ENCODE measurements at regions not wholly inside any gene's neighbourhood (a gene's known extent, or its start where the extent isn't known, plus 50 kb on each side); places are given as distances from the start of the nearest gene placed in this dataset.

DNA sequence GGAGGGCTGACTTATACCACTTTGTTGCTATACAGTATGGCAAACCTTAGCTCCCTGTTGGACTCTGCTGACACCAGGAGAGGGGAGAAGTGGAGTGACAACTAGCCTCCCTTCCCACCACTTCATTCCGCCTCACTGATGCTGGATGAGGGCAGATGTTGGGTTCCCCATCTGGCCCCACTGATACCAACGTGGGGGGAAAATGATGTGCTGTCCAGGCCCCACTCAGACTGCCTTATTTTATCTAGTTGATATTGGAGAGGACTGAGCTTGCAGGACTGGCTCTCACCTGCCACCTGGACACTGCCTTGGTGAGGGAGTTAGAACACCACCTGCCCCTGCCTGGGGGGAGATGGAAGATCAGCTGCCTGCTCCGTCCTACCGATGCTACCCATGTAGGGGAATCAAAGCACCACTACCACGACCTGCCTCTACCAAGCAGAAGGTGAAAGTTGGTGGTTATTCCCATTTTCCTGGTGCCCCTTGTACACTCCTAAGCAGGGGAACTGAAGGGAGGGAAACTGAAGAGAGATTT, 292.1 kb downstream of the GADD45G start:
- DNase-seq: peak in 1 of 7 donors; percentile 35
- intact Hi-C loops (cut with DNase I): no loop called here
- 90 to 98% (median 94%) methylated on average over 5 of the region's 5 CpGs for WGBS, 4 donors
- Histone ChIP-seq H3K9me3 (replicated peaks in 1 of 3) (no peaks in the 10 kb centered on the region), H3K27me3 (no peaks in the 10 kb centered on the region), H3K27ac (no peak overlapping the region), H3K36me3 (replicated peaks in 1 of 2) (no peaks in the 10 kb centered on the region), H3K4me3 (no peak overlapping the region), H3K4me1 (replicated peaks in 1 of 2) (peaks cover 3 to 6% of the 10 kb centered on the region in 2 donors)
- TF ChIP-seq POLR2A (IDR thresholded peaks at IDR 0.05): no peak
- TF ChIP-seq, protein P1, sequence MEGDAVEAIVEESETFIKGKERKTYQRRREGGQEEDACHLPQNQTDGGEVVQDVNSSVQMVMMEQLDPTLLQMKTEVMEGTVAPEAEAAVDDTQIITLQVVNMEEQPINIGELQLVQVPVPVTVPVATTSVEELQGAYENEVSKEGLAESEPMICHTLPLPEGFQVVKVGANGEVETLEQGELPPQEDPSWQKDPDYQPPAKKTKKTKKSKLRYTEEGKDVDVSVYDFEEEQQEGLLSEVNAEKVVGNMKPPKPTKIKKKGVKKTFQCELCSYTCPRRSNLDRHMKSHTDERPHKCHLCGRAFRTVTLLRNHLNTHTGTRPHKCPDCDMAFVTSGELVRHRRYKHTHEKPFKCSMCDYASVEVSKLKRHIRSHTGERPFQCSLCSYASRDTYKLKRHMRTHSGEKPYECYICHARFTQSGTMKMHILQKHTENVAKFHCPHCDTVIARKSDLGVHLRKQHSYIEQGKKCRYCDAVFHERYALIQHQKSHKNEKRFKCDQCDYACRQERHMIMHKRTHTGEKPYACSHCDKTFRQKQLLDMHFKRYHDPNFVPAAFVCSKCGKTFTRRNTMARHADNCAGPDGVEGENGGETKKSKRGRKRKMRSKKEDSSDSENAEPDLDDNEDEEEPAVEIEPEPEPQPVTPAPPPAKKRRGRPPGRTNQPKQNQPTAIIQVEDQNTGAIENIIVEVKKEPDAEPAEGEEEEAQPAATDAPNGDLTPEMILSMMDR (IDR thresholded peaks at IDR 0.05): no peak

DNA sequence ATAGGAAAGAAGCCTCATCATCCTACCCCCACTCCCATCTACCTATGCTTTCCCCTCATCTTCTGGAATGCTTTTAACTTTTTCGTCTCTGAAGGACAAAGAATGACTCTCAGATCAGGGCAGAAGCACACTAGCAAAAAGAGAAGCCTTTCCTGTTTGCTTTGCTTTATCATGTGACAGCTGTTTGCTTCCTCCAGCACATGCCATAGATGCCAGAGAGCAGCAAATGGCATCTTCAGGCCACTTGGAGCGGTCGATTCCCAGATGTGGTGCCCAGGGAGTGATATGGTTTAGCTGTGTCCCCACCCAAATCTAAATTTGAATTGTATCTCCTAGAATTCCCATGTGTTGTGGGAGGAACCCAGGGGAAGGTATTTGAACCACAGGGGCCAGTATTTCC, 294.8 kb downstream of the GADD45G start:
- no peaks in the 10 kb centered on the region for H3K27me3 ChIP-seq

DNA sequence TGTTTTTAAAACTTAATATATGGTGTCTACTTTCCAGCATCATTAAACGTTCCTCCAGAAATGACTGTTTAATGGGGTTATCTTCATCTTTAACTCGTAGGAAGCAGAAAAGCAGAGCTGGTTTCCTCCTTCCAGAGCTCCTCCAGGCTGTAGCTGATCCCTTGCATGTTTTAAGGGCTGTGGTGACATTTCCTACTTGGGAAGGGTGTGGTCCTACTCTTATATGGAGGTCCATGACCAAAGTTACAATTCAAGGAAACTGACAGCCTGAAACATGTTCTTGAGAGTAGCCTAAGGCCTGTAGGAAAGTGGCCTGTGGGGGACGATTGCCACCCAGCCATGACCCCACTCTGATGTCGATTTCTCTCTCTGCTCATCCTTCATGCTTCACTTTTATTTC, 297.1 kb downstream of the GADD45G start:
- Histone ChIP-seq H3K9me3 (replicated peaks in 1 of 3) (no peaks in the 10 kb centered on the region), H3K27me3 (no peaks in the 10 kb centered on the region), H3K36me3 (replicated peaks in 1 of 2) (no peaks in the 10 kb centered on the region), H3K4me1 (replicated peaks in 1 of 2) (no peaks in the 10 kb centered on the region), H3K27ac (no peak overlapping the region), H3K4me3 (no peak overlapping the region)
- TF ChIP-seq POLR2A (IDR thresholded peaks at IDR 0.05): no peak
- TF ChIP-seq, protein P1 (IDR thresholded peaks at IDR 0.05): no peak
- WGBS, 4 donors: 54 to 67% (median 62%) methylated on average over 4 of the region's 4 CpGs
- DNase-seq: no peak
- intact Hi-C loops (cut with DNase I): no loop called here

More for the DNA sequence above, 294.8 kb downstream of the GADD45G start:
- H3K27ac ChIP-seq: no peak overlapping the region
- H3K4me1 ChIP-seq (replicated peaks in 1 of 2): no peaks in the 10 kb centered on the region
- no peak for TF ChIP-seq POLR2A (IDR thresholded peaks at IDR 0.05)
- TF ChIP-seq, protein P1 (IDR thresholded peaks at IDR 0.05): no peak
- no peak overlapping the region for H3K4me3 ChIP-seq
- intact Hi-C loops (cut with DNase I): no loop called here
- H3K36me3 ChIP-seq (replicated peaks in 1 of 2): no peaks in the 10 kb centered on the region
- H3K9me3 ChIP-seq (replicated peaks in 1 of 3): no peaks in the 10 kb centered on the region
- DNase-seq: no peak
- 44 to 81% (median 73%) methylated on average over 3 of the region's 3 CpGs for WGBS, 4 donors

DNA sequence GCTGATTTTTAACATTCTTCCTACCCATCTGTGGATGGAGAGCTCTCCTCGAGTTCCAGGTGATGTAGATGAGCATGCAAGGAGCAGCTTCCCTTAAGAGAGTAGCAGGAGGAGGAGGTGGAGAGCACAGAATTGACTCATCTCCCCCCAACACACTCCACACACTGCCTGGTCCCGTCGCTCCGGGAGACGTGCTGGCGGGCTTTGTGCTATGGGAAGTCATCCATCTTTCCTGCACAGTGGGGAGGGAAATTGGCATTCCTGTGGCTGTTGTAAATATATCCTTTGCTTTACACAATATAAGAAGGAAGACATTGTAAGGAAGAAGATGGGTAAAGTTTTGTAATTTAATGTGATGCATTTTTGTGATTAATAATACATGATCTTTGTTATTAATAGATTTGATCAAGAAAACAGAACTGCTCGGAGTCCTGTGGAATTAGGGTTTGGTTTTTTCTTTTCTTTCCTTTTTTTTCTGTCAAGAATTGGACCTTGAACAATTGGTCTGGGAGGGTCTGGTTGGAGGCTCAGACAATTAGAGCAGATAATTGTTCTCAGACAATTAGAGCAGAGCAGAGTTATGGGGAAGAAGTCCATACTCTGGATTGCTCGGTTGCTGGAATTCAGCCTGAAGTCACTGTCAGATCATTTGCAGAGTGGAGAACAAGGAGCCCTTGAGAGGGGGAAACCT, 297.8 kb downstream of the GADD45G start:
- TF ChIP-seq, protein P1 (IDR thresholded peaks at IDR 0.05): no peak
- no peak for TF ChIP-seq POLR2A (IDR thresholded peaks at IDR 0.05)
- no peaks in the 10 kb centered on the region for H3K9me3 ChIP-seq (replicated peaks in 1 of 3)
- intact Hi-C loops (cut with DNase I): no loop called here
- H3K36me3 ChIP-seq (replicated peaks in 1 of 2): no peaks in the 10 kb centered on the region
- H3K27ac ChIP-seq: no peak overlapping the region
- WGBS, 4 donors: 47 to 79% (median 66%) methylated on average over 8 of the region's 8 CpGs
- no peaks in the 10 kb centered on the region for H3K4me1 ChIP-seq (replicated peaks in 1 of 2)
- no peak overlapping the region for H3K4me3 ChIP-seq
- peak in 1 of 7 donors; percentile 66 for DNase-seq
- no peaks in the 10 kb centered on the region for H3K27me3 ChIP-seq
